Stimulated activated naive CD8-positive, alpha-beta T cell treated with anti-CD3 and anti-CD28 coated beads, Interleukin-15, amount 100 ng/mL, for 72 hours (primary cell): ENCODE measurements at regions not wholly inside any gene's neighbourhood (a gene's known extent, or its start where the extent isn't known, plus 50 kb on each side); places are given as distances from the start of the nearest gene placed in this dataset.

Source experiments
- ATAC-seq: fragments of 150-1000 bp; cut with Tn5 transposase; 2 replicates; pipeline ENCODE4 v1.10.0; 2021; ENCODE audit warnings: mild to moderate bottlenecking, moderate library complexity
- DNase-seq, 2 donors: peaks; one replicate each; pipeline ENCODE4 v3.0.0; 2021 to 2022
- H3K27ac Mint-ChIP-seq, 2 donors: one replicate each; pipeline ENCODE4 v1.8.0; 2022; ENCODE audit warnings: mild to moderate bottlenecking in 2 of 2, mixed read lengths in 2 of 2, moderate library complexity in 2 of 2
- H3K27me3 Mint-ChIP-seq: one replicate; pipeline ENCODE4 v1.8.0; 2022; ENCODE audit warnings: mixed read lengths
- H3K4me1 Mint-ChIP-seq: one replicate; pipeline ENCODE4 v1.8.0; 2022; ENCODE audit warnings: mild to moderate bottlenecking, mixed read lengths
- H3K4me3 Mint-ChIP-seq, 2 donors: one replicate each; pipeline ENCODE4 v1.8.0; 2022; ENCODE audit warnings: mild to moderate bottlenecking in 2 of 2, mixed read lengths in 2 of 2, moderate library complexity in 1 of 2
- H3K9me3 Mint-ChIP-seq, 2 donors: one replicate each; pipeline ENCODE4 v1.8.0; 2022; ENCODE audit warnings: mixed read lengths in 2 of 2

- H3K27me3 Mint-ChIP-seq: no peaks in the 10 kb centered on the region
- H3K4me3 Mint-ChIP-seq: no peak overlapping the region
- DNase-seq (no peak), ATAC-seq (no peak)
- no peaks in the 10 kb centered on the region for H3K4me1 Mint-ChIP-seq
- peaks cover 0 to 11% of the 10 kb centered on the region in 2 donors for H3K9me3 Mint-ChIP-seq
- no peak overlapping the region for H3K27ac Mint-ChIP-seq
These were observed 304.7 kb upstream of the KLF12 start for GRCh38 chr13:74438901-74439300.

GRCh38 chr13:74434782-74435181 lies 300.6 kb upstream of the KLF12 start:
- no peak for DNase-seq
- Mint-ChIP-seq H3K4me1 (no peaks in the 10 kb centered on the region), H3K27me3 (no peaks in the 10 kb centered on the region), H3K9me3 (no peaks in the 10 kb centered on the region), H3K4me3 (no peak overlapping the region), H3K27ac (no peak overlapping the region)
- no peak for ATAC-seq

GRCh38 chr13:74424455-74424854 lies 290.3 kb upstream of the KLF12 start:
- Mint-ChIP-seq H3K4me1 (no peaks in the 10 kb centered on the region), H3K9me3 (no peaks in the 10 kb centered on the region), H3K4me3 (no peak overlapping the region), H3K27ac (no peak overlapping the region), H3K27me3 (no peaks in the 10 kb centered on the region)
- DNase-seq (no peak), ATAC-seq (no peak)

- DNase-seq: no peak
- Mint-ChIP-seq H3K4me1 (no peaks in the 10 kb centered on the region), H3K27ac (no peak overlapping the region), H3K4me3 (no peak overlapping the region), H3K9me3 (no peaks in the 10 kb centered on the region), H3K27me3 (no peaks in the 10 kb centered on the region)
- ATAC-seq: no peak
These were observed 289.2 kb upstream of the KLF12 start for GRCh38 chr13:74423434-74423833.

GRCh38 chr13:74414458-74414857 lies 280.3 kb upstream of the KLF12 start:
- Mint-ChIP-seq H3K27me3 (no peaks in the 10 kb centered on the region), H3K4me1 (no peaks in the 10 kb centered on the region), H3K27ac (no peak overlapping the region), H3K4me3 (no peak overlapping the region), H3K9me3 (peaks cover 7 to 9% of the 10 kb centered on the region in 2 donors)
- ATAC-seq: no peak
- no peak for DNase-seq

- Mint-ChIP-seq H3K27ac (no peak overlapping the region), H3K27me3 (no peaks in the 10 kb centered on the region), H3K9me3 (peaks cover 9 to 11% of the 10 kb centered on the region in 2 donors), H3K4me1 (no peaks in the 10 kb centered on the region), H3K4me3 (no peak overlapping the region)
- ATAC-seq: no peak
- no peak for DNase-seq
These were observed 279.3 kb upstream of the KLF12 start for GRCh38 chr13:74413482-74413881.

GRCh38 chr13:74409551-74409950 lies 275.3 kb upstream of the KLF12 start:
- no peak for ATAC-seq
- H3K27me3 Mint-ChIP-seq: no peaks in the 10 kb centered on the region
- H3K9me3 Mint-ChIP-seq: peaks cover 6 to 15% of the 10 kb centered on the region in 2 donors
- H3K4me1 Mint-ChIP-seq: no peaks in the 10 kb centered on the region
- no peak for DNase-seq
- no peak overlapping the region for H3K27ac Mint-ChIP-seq
- no peak overlapping the region for H3K4me3 Mint-ChIP-seq

GRCh38 chr13:74406420-74406819 lies 272.2 kb upstream of the KLF12 start:
- peaks cover 22 to 28% of the 10 kb centered on the region in 2 donors for H3K9me3 Mint-ChIP-seq
- ATAC-seq: no peak
- no peak overlapping the region for H3K27ac Mint-ChIP-seq
- no peaks in the 10 kb centered on the region for H3K4me1 Mint-ChIP-seq
- no peaks in the 10 kb centered on the region for H3K27me3 Mint-ChIP-seq
- no peak for DNase-seq
- H3K4me3 Mint-ChIP-seq: no peak overlapping the region

- Mint-ChIP-seq H3K9me3 (peaks cover 11 to 22% of the 10 kb centered on the region in 2 donors), H3K27ac (no peak overlapping the region), H3K4me1 (no peaks in the 10 kb centered on the region), H3K4me3 (no peak overlapping the region), H3K27me3 (no peaks in the 10 kb centered on the region)
- DNase-seq (no peak), ATAC-seq (no peak)
These were observed 264.4 kb upstream of the KLF12 start for GRCh38 chr13:74398599-74398998.

- no peak overlapping the region for H3K4me3 Mint-ChIP-seq
- DNase-seq: no peak
- H3K4me1 Mint-ChIP-seq: no peaks in the 10 kb centered on the region
- peaks cover 26 to 30% of the 10 kb centered on the region in 2 donors for H3K9me3 Mint-ChIP-seq
- no peak for ATAC-seq
- H3K27me3 Mint-ChIP-seq: no peaks in the 10 kb centered on the region
- H3K27ac Mint-ChIP-seq: no peak overlapping the region
These were observed 254.9 kb upstream of the KLF12 start for GRCh38 chr13:74389056-74389455.

GRCh38 chr13:74388626-74389025 lies 254.4 kb upstream of the KLF12 start:
- no peak overlapping the region for H3K27ac Mint-ChIP-seq
- H3K4me1 Mint-ChIP-seq: no peaks in the 10 kb centered on the region
- peaks cover 26 to 34% of the 10 kb centered on the region in 2 donors for H3K9me3 Mint-ChIP-seq

GRCh38 chr13:74372511-74372910 lies 238.3 kb upstream of the KLF12 start:
- Mint-ChIP-seq H3K4me3 (no peak overlapping the region), H3K27me3 (no peaks in the 10 kb centered on the region), H3K27ac (no peak overlapping the region), H3K4me1 (no peaks in the 10 kb centered on the region), H3K9me3 (peaks cover 2 to 10% of the 10 kb centered on the region in 2 donors)
- DNase-seq (no peak), ATAC-seq (no peak)

More at GRCh38 chr13:74388626-74389025, 254.4 kb upstream of the KLF12 start:
- DNase-seq (no peak), ATAC-seq (no peak)
- no peaks in the 10 kb centered on the region for H3K27me3 Mint-ChIP-seq
- no peak overlapping the region for H3K4me3 Mint-ChIP-seq

- no peak for DNase-seq
- ATAC-seq: no peak
- H3K4me3 Mint-ChIP-seq: no peak overlapping the region
- no peak overlapping the region for H3K27ac Mint-ChIP-seq
- H3K9me3 Mint-ChIP-seq: peaks cover 13 to 24% of the 10 kb centered on the region in 2 donors
- no peaks in the 10 kb centered on the region for H3K27me3 Mint-ChIP-seq
- no peaks in the 10 kb centered on the region for H3K4me1 Mint-ChIP-seq
These were observed 233.0 kb upstream of the KLF12 start for GRCh38 chr13:74367193-74367592.

GRCh38 chr13:74361274-74361673 lies 227.1 kb upstream of the KLF12 start:
- Mint-ChIP-seq H3K9me3 (peaks cover 9% of the 10 kb centered on the region in 2 donors), H3K4me3 (no peak overlapping the region), H3K27ac (no peak overlapping the region), H3K4me1 (no peaks in the 10 kb centered on the region), H3K27me3 (no peaks in the 10 kb centered on the region)
- ATAC-seq: no peak
- no peak for DNase-seq

GRCh38 chr13:74346960-74347359 lies 212.8 kb upstream of the KLF12 start:
- no peak for ATAC-seq

GRCh38 chr13:74338341-74338740 lies 204.1 kb upstream of the KLF12 start:
- no peak overlapping the region for H3K4me3 Mint-ChIP-seq
- no peak for ATAC-seq
- H3K9me3 Mint-ChIP-seq: peaks cover 9 to 10% of the 10 kb centered on the region in 2 donors
- peaks cover 5% of the 10 kb centered on the region for H3K4me1 Mint-ChIP-seq
- H3K27me3 Mint-ChIP-seq: no peaks in the 10 kb centered on the region
- DNase-seq: no peak
- no peak overlapping the region for H3K27ac Mint-ChIP-seq

More at GRCh38 chr13:74346960-74347359, 212.8 kb upstream of the KLF12 start:
- peaks cover 34 to 39% of the 10 kb centered on the region in 2 donors for H3K9me3 Mint-ChIP-seq
- no peak for DNase-seq
- H3K4me3 Mint-ChIP-seq: no peak overlapping the region
- H3K27me3 Mint-ChIP-seq: no peaks in the 10 kb centered on the region
- no peak overlapping the region for H3K27ac Mint-ChIP-seq
- peaks cover 13% of the 10 kb centered on the region for H3K4me1 Mint-ChIP-seq

- Mint-ChIP-seq H3K4me1 (no peaks in the 10 kb centered on the region), H3K9me3 (peaks cover 2 to 5% of the 10 kb centered on the region in 2 donors), H3K4me3 (no peak overlapping the region), H3K27ac (no peak overlapping the region), H3K27me3 (no peaks in the 10 kb centered on the region)
- DNase-seq: no peak
- ATAC-seq: no peak
These were observed 202.3 kb upstream of the KLF12 start for GRCh38 chr13:74336546-74336945.
